H1 (cell line): ENCODE measurements at regions not wholly inside any gene's neighbourhood (a gene's known extent, or its start where the extent isn't known, plus 50 kb on each side); places are given as distances from the start of the nearest gene placed in this dataset.

Source experiments
- CTCF ChIA-PET: fragments of 300-600 bp; sonication (Branson Sonifier 250); formaldehyde crosslinking; loops from one replicate; lab custom pipeline; 2021; ENCODE audit not compliant: partially characterized antibody; lab: Charles Lee
- POLR2A ChIA-PET: fragments of 300-600 bp; sonication (Branson Sonifier 250); formaldehyde crosslinking; loops from one replicate; lab custom pipeline; 2021; ENCODE audit warnings: inconsistent platforms; ENCODE audit not compliant: partially characterized antibody; lab: Charles Lee
- DNase-seq, 2 experiments: peaks; one replicate each; pipeline versions ENCODE4 v3.0.0 to v3.0.0-alpha.2; 2010 to 2022; ENCODE audit warnings: low spot score in 2 of 2, low read depth in 1 of 2, mixed read lengths in 1 of 2
- FAIRE-seq: peaks from 2 replicates; lab custom pipeline; 2011; peaks lifted over from hg19 to GRCh38; lab: Jason Lieb, UNC
- H2AFZ ChIP-seq: 2 replicates; pipeline ENCODE4 v1.8.1; 2012; ENCODE audit warnings: low read length, inconsistent platforms
- H2AK5ac ChIP-seq: 2 replicates; pipeline ENCODE4 v1.6.1; 2013; ENCODE audit warnings: low read depth, low read length
- H2BK120ac ChIP-seq: replicated peaks from 2 replicates; pipeline ENCODE3; 2013; ENCODE audit warnings: low read depth, low read length, inconsistent platforms
- H2BK12ac ChIP-seq: 2 replicates; pipeline ENCODE4 v1.6.1; 2013; ENCODE audit warnings: low read depth, low read length
- H2BK15ac ChIP-seq: 2 replicates; pipeline ENCODE4 v1.6.1; 2013; ENCODE audit warnings: low read length
- H2BK20ac ChIP-seq: 2 replicates; pipeline ENCODE4 v1.6.1; 2013; ENCODE audit warnings: low read length
- H2BK5ac ChIP-seq: 2 replicates; pipeline ENCODE4 v1.6.1; 2013; ENCODE audit warnings: low read depth, low read length
- H3K14ac ChIP-seq: 2 replicates; pipeline ENCODE4 v1.6.1; 2013; ENCODE audit warnings: inconsistent platforms; ENCODE audit not compliant: insufficient read length
- H3K18ac ChIP-seq: 2 replicates; pipeline ENCODE4 v1.6.1; 2013; ENCODE audit warnings: low read length; ENCODE audit errors: extremely low read depth
- H3K23ac ChIP-seq: 2 replicates; pipeline ENCODE4 v1.6.1; 2013; ENCODE audit warnings: inconsistent platforms; ENCODE audit not compliant: insufficient read length
- H3K23me2 ChIP-seq: 2 replicates; pipeline ENCODE4 v1.6.1; 2013; ENCODE audit warnings: low read depth, low read length
- H3K27ac ChIP-seq: 2 replicates; pipeline ENCODE4 v1.6.1; 2011; ENCODE audit warnings: low read depth, low read length, inconsistent platforms
- H3K27me3 ChIP-seq, 4 experiments: replicated peaks in 1 of 4; 1 replicate in 1 of 4; 2 replicates in 3 of 4; pipeline versions ENCODE4 v1.6.1 to v1.8.1; 2011 to 2013; ENCODE audit warnings: low read length in 3 of 4, mild to moderate bottlenecking in 3 of 4, inconsistent platforms in 2 of 4, mixed read lengths in 2 of 4, moderate library complexity in 1 of 4; ENCODE audit not compliant: control insufficient read depth in 3 of 4, insufficient read depth in 3 of 4; ENCODE audit errors: extremely low read depth in 1 of 4
- H3K36me3 ChIP-seq, 4 experiments: 2 replicates each; pipeline versions ENCODE4 v1.6.1 to v1.8.1; 2011 to 2013; ENCODE audit warnings: mild to moderate bottlenecking in 4 of 4, low read length in 3 of 4, moderate library complexity in 2 of 4, control low read depth in 1 of 4, inconsistent platforms in 1 of 4; ENCODE audit not compliant: insufficient read depth in 4 of 4, control insufficient read depth in 2 of 4
- H3K4ac ChIP-seq: replicated peaks from 2 replicates; pipeline ENCODE3; 2013; ENCODE audit warnings: low read length, low read depth, mixed read lengths, inconsistent platforms; ENCODE audit not compliant: insufficient read length
- H3K4me1 ChIP-seq, 4 experiments: replicated peaks in 1 of 4; 1 replicate in 1 of 4; 2 replicates in 3 of 4; pipeline versions ENCODE4 v1.6.1 to v1.8.1; 2011 to 2013; ENCODE audit warnings: low read length in 3 of 4, inconsistent platforms in 2 of 4, mixed read lengths in 1 of 4; ENCODE audit not compliant: insufficient read depth in 4 of 4, control insufficient read depth in 3 of 4
- H3K4me2 ChIP-seq, 2 experiments: 2 replicates each; pipeline versions ENCODE4 v1.6.1 to v1.8.1; 2011 to 2013; ENCODE audit warnings: low read depth in 2 of 2, low read length in 2 of 2, control low read depth in 1 of 2, inconsistent platforms in 1 of 2, mild to moderate bottlenecking in 1 of 2; ENCODE audit not compliant: insufficient read depth in 1 of 2
- H3K4me3 ChIP-seq, 4 experiments: fragments of 200-600, 300-600 bp in 1 of 4; sonication (generic), shearing (Covaris generic), sonication (Bioruptor Twin) in 1 of 4; 2 replicates each; pipeline versions ENCODE4 v1.5.1 to v1.8.1; 2011 to 2016; ENCODE audit warnings: low read length in 4 of 4, low read depth in 3 of 4, control low read depth in 2 of 4, inconsistent platforms in 2 of 4, mild to moderate bottlenecking in 2 of 4, mixed read lengths in 1 of 4, moderate library complexity in 1 of 4; ENCODE audit not compliant: insufficient read depth in 2 of 4; ENCODE audit errors: extremely low read depth in 1 of 4
- H3K56ac ChIP-seq: replicated peaks from 2 replicates; pipeline ENCODE3; 2013; ENCODE audit warnings: low read depth, mild to moderate bottlenecking, mixed read lengths, low read length, inconsistent platforms; ENCODE audit not compliant: insufficient read length
- H3K79me1 ChIP-seq: 2 replicates; pipeline ENCODE4 v1.6.1; 2013; ENCODE audit warnings: low read depth, low read length, control low read depth
- H3K79me2 ChIP-seq, 2 experiments: 2 replicates each; pipeline versions ENCODE4 v1.6.1 to v1.8.1; 2012 to 2013; ENCODE audit warnings: low read length in 2 of 2, mild to moderate bottlenecking in 2 of 2, inconsistent platforms in 1 of 2; ENCODE audit not compliant: insufficient read depth in 2 of 2, control insufficient read depth in 1 of 2
- H3K9ac ChIP-seq, 4 experiments: replicated peaks in 1 of 4; 1 replicate in 1 of 4; 2 replicates in 3 of 4; pipeline versions ENCODE4 v1.6.1 to v1.8.1; 2011 to 2013; ENCODE audit warnings: low read depth in 3 of 4, low read length in 3 of 4, control low read depth in 2 of 4, mild to moderate bottlenecking in 2 of 4, moderate library complexity in 2 of 4, inconsistent platforms in 1 of 4; ENCODE audit errors: extremely low read depth in 1 of 4
- H3K9me3 ChIP-seq, 2 experiments: 2 replicates each; pipeline versions ENCODE4 v1.6.1 to v1.8.1; 2012 to 2013; ENCODE audit warnings: mild to moderate bottlenecking in 2 of 2, moderate library complexity in 2 of 2, control low read depth in 1 of 2, inconsistent platforms in 1 of 2, low read depth in 1 of 2, low read length in 1 of 2, mixed read lengths in 1 of 2; ENCODE audit not compliant: insufficient read depth in 2 of 2
- H4K20me1 ChIP-seq, 2 experiments: replicated peaks in 1 of 2; 2 replicates each; pipeline versions ENCODE3 to v1.8.1; 2011 to 2013; ENCODE audit warnings: inconsistent platforms in 2 of 2, low read length in 2 of 2, mild to moderate bottlenecking in 1 of 2; ENCODE audit not compliant: insufficient read depth in 2 of 2, control insufficient read depth in 1 of 2
- H4K5ac ChIP-seq: 2 replicates; pipeline ENCODE4 v1.6.1; 2013; ENCODE audit warnings: low read length, low read depth, mixed read lengths, inconsistent platforms; ENCODE audit not compliant: insufficient read length
- H4K8ac ChIP-seq: 2 replicates; pipeline ENCODE4 v1.8.0; 2013; ENCODE audit warnings: mild to moderate bottlenecking, moderate library complexity, low read length, inconsistent platforms; ENCODE audit not compliant: insufficient read depth; ENCODE audit errors: extremely low read depth
- H4K91ac ChIP-seq: replicated peaks from 2 replicates; pipeline ENCODE3; 2013; ENCODE audit warnings: low read length, mixed read lengths, inconsistent platforms; ENCODE audit not compliant: insufficient read length
- ATF3 ChIP-seq: IDR thresholded peaks from 2 replicates; pipeline ENCODE4 v1.6.1; 2011; ENCODE audit warnings: low read depth, mild to moderate bottlenecking, low read length; ENCODE audit not compliant: insufficient read depth
- CHD2 ChIP-seq: IDR thresholded peaks from 2 replicates; pipeline ENCODE4 v1.6.1; 2012; ENCODE audit warnings: low read length, improper control_type of control experiment
- KDM1A ChIP-seq: fragments of 200-600, 300-600 bp; sonication (generic); IDR thresholded peaks from 2 replicates; pipeline ENCODE4 v1.7.1; 2016; ENCODE audit warnings: mild to moderate bottlenecking, low read length, borderline replicate concordance
- POU5F1 ChIP-seq: IDR thresholded peaks from 2 replicates; pipeline ENCODE4 v1.6.1; 2011; ENCODE audit warnings: low read depth, mild to moderate bottlenecking, low read length, moderate library complexity
- TCF12 ChIP-seq: IDR thresholded peaks from 2 replicates; pipeline ENCODE4 v1.6.1; 2011; ENCODE audit warnings: low read depth, mild to moderate bottlenecking, low read length
- USF2 ChIP-seq: IDR thresholded peaks from 2 replicates; pipeline ENCODE4 v1.6.1; 2011; ENCODE audit warnings: low read length, improper control_type of control experiment
- WGBS, 2 experiments: shearing (Covaris generic) in 1 of 2; methylation state at CpG; one replicate each; pipeline versions ENCODE4 v1.1.6 to v1.1.7; 2013 to 2015; ENCODE audit warnings: low lambda C conversion rate in 2 of 2, mixed read lengths in 2 of 2, inconsistent platforms in 1 of 2, low coverage in 1 of 2, missing lambda C conversion rate in 1 of 2; ENCODE audit not compliant: insufficient replicate concordance in 2 of 2, insufficient coverage in 1 of 2, insufficient read length in 1 of 2; ENCODE audit errors: extremely low coverage in 1 of 2, missing lambda C conversion rate in 1 of 2; 5-methylcytosine and 5-hydroxymethylcytosine counted together

GRCh38 chr18:70617020-70617763 lies 328.3 kb downstream of the SOCS6 start:
- no peak overlapping the region for H2AFZ ChIP-seq
- no peak overlapping the region for H4K8ac ChIP-seq
- H3K27ac ChIP-seq = no peak overlapping the region
- ChIA-PET CTCF (no interaction called here), POLR2A (no interaction called here)
- no peak overlapping the region for H3K4ac ChIP-seq
- no peak overlapping the region for H2BK5ac ChIP-seq
- no peak overlapping the region for H3K23ac ChIP-seq
- DNase-seq = no peak
- H4K91ac ChIP-seq = no peak overlapping the region
- H2BK20ac ChIP-seq = no peak overlapping the region
- peaks cover 68 to 81% of the 10 kb centered on the region in 2 experiments for H3K9me3 ChIP-seq
- H3K36me3 ChIP-seq = no peaks in the 10 kb centered on the region; a peak in 1 of 8 replicates
- H3K79me1 ChIP-seq = no peaks in the 10 kb centered on the region
- no peak overlapping the region for H3K9ac ChIP-seq
- no peak overlapping the region for H2BK15ac ChIP-seq
- no peak overlapping the region for H2BK120ac ChIP-seq
- H3K56ac ChIP-seq = no peak overlapping the region
- no peak for FAIRE-seq
- H3K23me2 ChIP-seq = no peaks in the 10 kb centered on the region
- no peak overlapping the region for H4K5ac ChIP-seq
- 82% methylated on average over 2 of the region's 2 CpGs; no CpG with 5 or more reads in 1 of the 2 experiments for WGBS, 2 experiments
- H3K4me3 ChIP-seq = no peak overlapping the region
- no peak overlapping the region for H3K4me2 ChIP-seq
- H2BK12ac ChIP-seq = no peak overlapping the region
- H4K20me1 ChIP-seq = no peaks in the 10 kb centered on the region
- H3K27me3 ChIP-seq = no peaks in the 10 kb centered on the region
- no peak overlapping the region for H3K14ac ChIP-seq
- H3K18ac ChIP-seq = no peak overlapping the region
- no peaks in the 10 kb centered on the region for H3K4me1 ChIP-seq
- no peak overlapping the region for H2AK5ac ChIP-seq
- H3K79me2 ChIP-seq = no peaks in the 10 kb centered on the region
- TF ChIP-seq USF2 (no peak), TCF12 (no peak), POU5F1 (no peak), ATF3 (no peak), CHD2 (no peak), KDM1A (no peak)
